ENCODE measurements at regions not wholly inside any gene's neighbourhood (a gene's known extent, or its start where the extent isn't known, plus 50 kb on each side); places are given as distances from the start of the nearest gene placed in this dataset.
"Not testable (repeated sequence)": the region's sequence is repeated elsewhere in the genome, so short reads cannot be mapped to it uniquely, and the experiment has no call there.

GRCh38 chr21:27569831-27570230 lies 602.9 kb upstream of the ADAMTS5 start:
- no peak for DNase-seq (ENCODE audit: low spot score)

GRCh38 chr21:27569091-27569490 lies 602.2 kb upstream of the ADAMTS5 start:
- no peak for DNase-seq (ENCODE audit: low spot score)

- no peak for DNase-seq (ENCODE audit: low spot score)
These were observed 600.5 kb upstream of the ADAMTS5 start for GRCh38 chr21:27567381-27567780.

GRCh38 chr21:27566521-27566920 lies 599.6 kb upstream of the ADAMTS5 start:
- DNase-seq (ENCODE audit: low spot score), result no peak

- no peak for DNase-seq (ENCODE audit: low spot score)
These were observed 598.5 kb upstream of the ADAMTS5 start for GRCh38 chr21:27565364-27565763.

GRCh38 chr21:27564684-27565301 lies 597.9 kb upstream of the ADAMTS5 start:
- no peak for DNase-seq (ENCODE audit: low spot score)

GRCh38 chr21:27562303-27562702 lies 595.4 kb upstream of the ADAMTS5 start:
- DNase-seq (ENCODE audit: low spot score), result no peak

GRCh38 chr21:27561116-27561515 lies 594.2 kb upstream of the ADAMTS5 start:
- DNase-seq (ENCODE audit: low spot score), result no peak

GRCh38 chr21:27557356-27557755 lies 590.5 kb upstream of the ADAMTS5 start:
- DNase-seq (ENCODE audit: low spot score), result no peak

- DNase-seq (ENCODE audit: low spot score), result no peak
These were observed 589.1 kb upstream of the ADAMTS5 start for GRCh38 chr21:27555996-27556395.

GRCh38 chr21:27550287-27550686 lies 583.4 kb upstream of the ADAMTS5 start:
- no peak for DNase-seq (ENCODE audit: low spot score)

- no peak for DNase-seq (ENCODE audit: low spot score)
These were observed 581.6 kb upstream of the ADAMTS5 start for GRCh38 chr21:27548486-27548885.

- no peak for DNase-seq (ENCODE audit: low spot score)
These were observed 579.0 kb upstream of the ADAMTS5 start for GRCh38 chr21:27545754-27546349.

GRCh38 chr21:27542126-27542525 lies 575.2 kb upstream of the ADAMTS5 start:
- not testable (repeated sequence) for DNase-seq (ENCODE audit: low spot score)

- DNase-seq (ENCODE audit: low spot score), result no peak
These were observed 569.4 kb upstream of the ADAMTS5 start for GRCh38 chr21:27536319-27536718.

GRCh38 chr21:27535188-27535587 lies 568.3 kb upstream of the ADAMTS5 start:
- DNase-seq (ENCODE audit: low spot score), result no peak

GRCh38 chr21:27534206-27534605 lies 567.3 kb upstream of the ADAMTS5 start:
- no peak for DNase-seq (ENCODE audit: low spot score)

GRCh38 chr21:27532076-27532475 lies 565.2 kb upstream of the ADAMTS5 start:
- no peak for DNase-seq (ENCODE audit: low spot score)

GRCh38 chr21:27528697-27529096 lies 561.8 kb upstream of the ADAMTS5 start:
- no peak for DNase-seq (ENCODE audit: low spot score)

GRCh38 chr21:27526451-27526850 lies 559.6 kb upstream of the ADAMTS5 start:
- DNase-seq (ENCODE audit: low spot score), result no peak

- DNase-seq (ENCODE audit: low spot score), result no peak
These were observed 558.9 kb upstream of the ADAMTS5 start for GRCh38 chr21:27525780-27526179.

- DNase-seq (ENCODE audit: low spot score), result no peak
These were observed 552.5 kb upstream of the ADAMTS5 start for GRCh38 chr21:27519361-27519760.

GRCh38 chr21:27517177-27517576 lies 550.3 kb upstream of the ADAMTS5 start:
- DNase-seq (ENCODE audit: low spot score), result not testable (repeated sequence)

GRCh38 chr21:27515676-27516075 lies 548.8 kb upstream of the ADAMTS5 start:
- no peak for DNase-seq (ENCODE audit: low spot score)
